Small intestine (tissue), 7 donors: ENCODE measurements at regions not wholly inside any gene's neighbourhood (a gene's known extent, or its start where the extent isn't known, plus 50 kb on each side); places are given as distances from the start of the nearest gene placed in this dataset.

Experiments used
- DNase-seq, 2 donors: peaks; one replicate each; pipeline versions ENCODE4 v3.0.0 to v3.0.0-alpha.2; 2013
- FAIRE-seq: peaks from 2 replicates; lab custom pipeline; 2012; peaks lifted over from hg19 to GRCh38; lab: Jason Lieb, UNC
- H3K27ac ChIP-seq, 3 donors: one replicate each; pipeline ENCODE4 v1.5.1; 2013; ENCODE audit warnings: low read length in 2 of 3, mild to moderate bottlenecking in 2 of 3, control low read depth in 1 of 3, inconsistent platforms in 1 of 3, low read depth in 1 of 3, moderate library complexity in 1 of 3
- H3K27me3 ChIP-seq, 3 donors: one replicate each; pipeline ENCODE4 v1.6.1; 2013; ENCODE audit warnings: low read length in 3 of 3, inconsistent platforms in 1 of 3; ENCODE audit not compliant: control insufficient read depth in 3 of 3, insufficient read depth in 3 of 3
- H3K36me3 ChIP-seq, 3 donors: one replicate each; pipeline ENCODE4 v1.6.1; 2013; ENCODE audit warnings: low read length in 3 of 3, inconsistent platforms in 1 of 3, low read depth in 1 of 3, mild to moderate bottlenecking in 1 of 3, moderate library complexity in 1 of 3; ENCODE audit not compliant: control insufficient read depth in 3 of 3, insufficient read depth in 2 of 3
- H3K4me1 ChIP-seq, 3 donors: one replicate each; pipeline ENCODE4 v1.6.1; 2013; ENCODE audit warnings: low read length in 2 of 3, inconsistent platforms in 1 of 3, low read depth in 1 of 3, mild to moderate bottlenecking in 1 of 3, moderate library complexity in 1 of 3; ENCODE audit not compliant: control insufficient read depth in 3 of 3, insufficient read depth in 2 of 3
- H3K4me3 ChIP-seq, 3 donors: one replicate each; pipeline ENCODE4 v1.5.1; 2013; ENCODE audit warnings: low read length in 3 of 3, control low read depth in 1 of 3, inconsistent platforms in 1 of 3, low read depth in 1 of 3, mild to moderate bottlenecking in 1 of 3, moderate library complexity in 1 of 3
- H3K9me3 ChIP-seq, 2 donors: one replicate each; pipeline ENCODE4 v1.6.1; 2013; ENCODE audit warnings: low read depth in 1 of 2, low read length in 1 of 2; ENCODE audit not compliant: control insufficient read depth in 2 of 2, insufficient read depth in 1 of 2
- WGBS, 3 donors: extraction: QIAGEN DNeasy Blood & Tissue Kit; methylation state at CpG; one replicate each; pipeline ENCODE4 v1.1.7; 2013; 5-methylcytosine and 5-hydroxymethylcytosine counted together
- donor health status: healthy with polysubstance abuse.
- donor health status: control.
- donor health status: control.
- donor health status: Bipolar disorder and iron deficiency.
- donor health status: healthy.

GRCh38 chr4:66974665-66975064 lies 570.6 kb downstream of the CENPC start:
- Histone ChIP-seq H3K4me1 (no peaks in the 10 kb centered on the region), H3K27me3 (no peaks in the 10 kb centered on the region), H3K9me3 (no peaks in the 10 kb centered on the region), H3K36me3 (no peaks in the 10 kb centered on the region), H3K27ac (no peak overlapping the region), H3K4me3 (no peak overlapping the region)
- DNase-seq (no peak), FAIRE-seq (no peak)
- 40 to 65% (median 49%) methylated on average over 2 of the region's 2 CpGs for WGBS, 3 donors

GRCh38 chr4:66972087-66972486 lies 573.2 kb downstream of the CENPC start:
- Histone ChIP-seq H3K4me3 (no peak overlapping the region), H3K9me3 (no peaks in the 10 kb centered on the region), H3K36me3 (no peaks in the 10 kb centered on the region), H3K4me1 (no peaks in the 10 kb centered on the region), H3K27me3 (no peaks in the 10 kb centered on the region), H3K27ac (no peak overlapping the region)
- no peak for DNase-seq
- 72 to 83% (median 74%) methylated on average over 2 of the region's 2 CpGs for WGBS, 3 donors
- no peak for FAIRE-seq

DNA sequence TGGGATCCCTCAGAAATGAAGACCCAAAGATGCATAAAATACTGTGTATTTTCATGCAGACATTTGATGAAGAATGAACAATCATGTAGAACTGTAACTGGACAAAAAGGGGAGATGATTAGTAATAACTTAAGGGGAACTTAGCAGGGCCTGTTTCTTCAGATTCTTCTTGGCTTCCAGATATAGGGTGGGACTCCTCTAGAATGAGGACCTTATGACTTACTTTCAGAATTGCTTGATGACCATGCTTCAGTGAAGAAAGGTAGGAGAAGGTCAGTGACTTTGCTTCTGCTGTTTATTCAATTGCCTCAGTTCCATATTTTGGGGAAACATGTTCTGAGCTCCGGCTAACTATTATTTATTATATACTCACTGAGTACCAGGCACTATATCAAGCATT lies 580.8 kb downstream of the CENPC start:
- H3K36me3 ChIP-seq = no peaks in the 10 kb centered on the region
- H3K4me3 ChIP-seq = no peak overlapping the region
- no peaks in the 10 kb centered on the region for H3K9me3 ChIP-seq
- H3K4me1 ChIP-seq = no peaks in the 10 kb centered on the region
- 53 to 79% (median 69%) methylated on average over 1 of the region's 1 CpG for WGBS, 3 donors
- no peak for DNase-seq
- H3K27me3 ChIP-seq = no peaks in the 10 kb centered on the region
- FAIRE-seq = no peak
- H3K27ac ChIP-seq = no peak overlapping the region

DNA sequence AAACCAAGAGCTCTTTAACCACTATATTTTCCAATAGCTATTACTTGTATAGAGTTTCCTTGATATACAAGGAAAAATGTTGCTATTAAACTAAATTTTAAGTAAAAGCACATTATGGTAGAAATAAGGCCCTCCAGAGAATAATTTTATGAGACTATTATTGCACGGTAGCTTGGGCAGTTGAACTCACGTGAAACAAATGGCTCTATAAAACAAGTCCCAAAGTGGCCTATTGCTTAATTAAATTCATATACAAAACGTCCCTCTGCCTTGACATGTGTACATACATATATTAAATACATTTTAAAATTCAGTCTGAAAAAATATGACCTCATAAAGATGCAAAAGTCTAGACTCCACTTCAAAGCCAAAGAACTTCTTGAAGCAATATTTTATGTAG lies 582.2 kb downstream of the CENPC start:
- DNase-seq (no peak), FAIRE-seq (no peak)
- H3K27ac ChIP-seq = no peak overlapping the region
- no peak overlapping the region for H3K4me3 ChIP-seq
- 64 to 74% (median 69%) methylated on average over 3 of the region's 3 CpGs for WGBS, 3 donors
- no peaks in the 10 kb centered on the region for H3K36me3 ChIP-seq
- no peaks in the 10 kb centered on the region for H3K27me3 ChIP-seq
- H3K4me1 ChIP-seq = no peaks in the 10 kb centered on the region
- no peaks in the 10 kb centered on the region for H3K9me3 ChIP-seq

DNA sequence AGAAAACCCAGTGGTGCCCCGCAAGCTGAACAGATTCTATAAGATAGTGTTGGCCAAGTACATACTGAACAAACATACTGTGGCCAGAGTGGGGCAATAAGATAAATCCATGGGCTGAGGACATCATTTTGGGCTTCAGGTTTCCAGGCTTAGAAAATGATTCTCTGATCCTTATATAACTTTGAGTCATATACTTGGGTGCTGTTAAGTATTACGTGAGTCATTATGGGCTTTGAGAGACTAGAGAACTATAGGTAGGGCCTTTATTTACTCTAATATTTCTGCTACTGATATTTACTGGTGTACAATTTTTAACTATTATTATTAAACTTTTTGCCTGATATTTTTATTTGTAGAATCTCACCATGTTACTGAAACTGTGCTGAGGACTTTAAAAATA lies 586.1 kb downstream of the CENPC start:
- no peaks in the 10 kb centered on the region for H3K36me3 ChIP-seq
- H3K27me3 ChIP-seq = no peaks in the 10 kb centered on the region
- no peak for FAIRE-seq
- no peak overlapping the region for H3K27ac ChIP-seq
- DNase-seq = no peak
- no peaks in the 10 kb centered on the region for H3K9me3 ChIP-seq
- no peaks in the 10 kb centered on the region for H3K4me1 ChIP-seq
- WGBS, 3 donors = 76 to 95% (median 87%) methylated on average over 2 of the region's 2 CpGs
- no peak overlapping the region for H3K4me3 ChIP-seq

- FAIRE-seq = no peak
- 64 to 84% (median 64%) methylated on average over 1 of the region's 1 CpG for WGBS, 3 donors
- Histone ChIP-seq H3K9me3 (peaks cover 0 to 3% of the 10 kb centered on the region in 2 donors), H3K4me3 (no peak overlapping the region), H3K27ac (no peak overlapping the region), H3K27me3 (no peaks in the 10 kb centered on the region), H3K4me1 (no peaks in the 10 kb centered on the region), H3K36me3 (no peaks in the 10 kb centered on the region)
- DNase-seq = no peak
Measured at GRCh38 chr4:66956852-66957251, 588.5 kb downstream of the CENPC start.

DNA sequence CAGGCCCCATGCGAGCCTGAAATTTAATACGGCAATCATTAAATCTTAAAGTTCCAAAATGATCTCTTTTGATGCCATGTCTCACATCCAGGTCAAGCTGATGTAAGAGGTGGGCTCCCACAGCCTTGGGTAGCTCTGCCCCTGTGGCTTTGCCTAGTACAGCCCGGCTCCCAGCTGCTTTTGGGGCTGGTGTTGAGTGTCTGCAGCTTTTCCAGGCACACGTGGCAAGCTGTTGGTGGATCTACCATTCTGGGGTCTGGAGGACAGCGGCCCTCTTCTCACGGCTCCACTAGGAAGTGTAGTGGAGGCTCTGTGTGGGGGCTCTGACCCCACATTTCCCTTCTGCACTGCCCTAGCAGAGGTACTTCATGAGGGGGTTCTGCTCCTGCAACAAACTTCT lies 588.9 kb downstream of the CENPC start:
- Histone ChIP-seq H3K4me1 (no peaks in the 10 kb centered on the region), H3K36me3 (no peaks in the 10 kb centered on the region), H3K4me3 (no peak overlapping the region), H3K9me3 (peaks cover 0 to 3% of the 10 kb centered on the region in 2 donors), H3K27me3 (no peaks in the 10 kb centered on the region), H3K27ac (no peak overlapping the region)
- 83 to 91% (median 91%) methylated on average over 6 of the region's 6 CpGs for WGBS, 3 donors
- DNase-seq (no peak), FAIRE-seq (no peak)

GRCh38 chr4:66955784-66956183 lies 589.5 kb downstream of the CENPC start:
- Histone ChIP-seq H3K27me3 (no peaks in the 10 kb centered on the region), H3K4me1 (no peaks in the 10 kb centered on the region), H3K4me3 (no peak overlapping the region), H3K9me3 (peaks cover 0 to 3% of the 10 kb centered on the region in 2 donors), H3K27ac (no peak overlapping the region), H3K36me3 (no peaks in the 10 kb centered on the region)
- WGBS, 3 donors = 58 to 79% (median 74%) methylated on average over 3 of the region's 3 CpGs
- DNase-seq = no peak
- FAIRE-seq = no peak

DNA sequence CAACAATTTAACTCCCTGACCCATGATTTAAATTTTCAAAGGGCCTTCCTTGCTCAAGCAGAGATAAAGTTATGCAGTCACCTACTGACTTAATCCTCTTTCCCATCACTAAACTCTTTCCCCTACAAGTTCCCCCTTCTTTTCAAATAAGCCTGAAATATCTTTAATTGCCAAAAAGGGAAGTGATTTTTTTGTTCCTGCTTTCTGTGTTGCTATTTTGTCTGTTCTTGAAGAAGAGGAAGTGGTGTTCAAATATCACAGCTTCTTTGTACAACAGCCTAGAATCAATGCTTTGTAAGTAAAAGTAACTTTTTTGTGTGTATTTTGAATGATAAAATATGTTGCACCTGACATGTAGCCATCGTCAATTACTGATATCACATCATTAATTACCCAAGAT lies 595.9 kb downstream of the CENPC start:
- DNase-seq (no peak), FAIRE-seq (no peak)
- Histone ChIP-seq H3K4me1 (no peaks in the 10 kb centered on the region), H3K27ac (no peak overlapping the region), H3K4me3 (no peak overlapping the region), H3K9me3 (peaks cover 0 to 3% of the 10 kb centered on the region in 2 donors), H3K36me3 (no peaks in the 10 kb centered on the region), H3K27me3 (no peaks in the 10 kb centered on the region)
- WGBS, 3 donors = 30 to 42% (median 37%) methylated on average over 1 of the region's 1 CpG
